ENCODE measurements at regions not wholly inside any gene's neighbourhood (a gene's known extent, or its start where the extent isn't known, plus 50 kb on each side); places are given as distances from the start of the nearest gene placed in this dataset.
A peak's percentile ranks its signal among the peaks of the same experiment; 100 is the strongest.

DNA sequence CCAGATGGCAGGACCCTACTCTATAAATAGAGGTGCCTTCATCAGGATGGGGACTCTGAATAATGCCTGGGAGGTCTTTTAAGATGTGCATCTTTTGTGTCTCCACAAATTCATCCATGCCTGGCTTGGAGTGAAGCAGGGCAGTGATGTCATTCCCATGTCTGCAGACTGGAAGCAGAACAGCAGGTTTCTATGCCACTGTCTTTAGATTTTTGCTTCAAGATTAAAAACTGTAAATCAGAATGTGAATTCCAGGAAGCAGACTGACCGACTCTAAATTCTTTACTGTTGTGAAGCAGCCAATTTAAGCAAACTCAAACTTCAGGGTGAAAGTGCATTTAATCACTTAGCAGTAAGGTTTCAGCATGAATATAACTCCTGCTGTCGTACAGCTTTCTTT is 159.3 kb downstream of the SCG2 start:
- no peak overlapping the region for H3K4me3 ChIP-seq (ENCODE audit: low read length)
- DNase-seq (ENCODE audit: low read depth), result peak; percentile 31
- TF ChIP-seq, protein P1, sequence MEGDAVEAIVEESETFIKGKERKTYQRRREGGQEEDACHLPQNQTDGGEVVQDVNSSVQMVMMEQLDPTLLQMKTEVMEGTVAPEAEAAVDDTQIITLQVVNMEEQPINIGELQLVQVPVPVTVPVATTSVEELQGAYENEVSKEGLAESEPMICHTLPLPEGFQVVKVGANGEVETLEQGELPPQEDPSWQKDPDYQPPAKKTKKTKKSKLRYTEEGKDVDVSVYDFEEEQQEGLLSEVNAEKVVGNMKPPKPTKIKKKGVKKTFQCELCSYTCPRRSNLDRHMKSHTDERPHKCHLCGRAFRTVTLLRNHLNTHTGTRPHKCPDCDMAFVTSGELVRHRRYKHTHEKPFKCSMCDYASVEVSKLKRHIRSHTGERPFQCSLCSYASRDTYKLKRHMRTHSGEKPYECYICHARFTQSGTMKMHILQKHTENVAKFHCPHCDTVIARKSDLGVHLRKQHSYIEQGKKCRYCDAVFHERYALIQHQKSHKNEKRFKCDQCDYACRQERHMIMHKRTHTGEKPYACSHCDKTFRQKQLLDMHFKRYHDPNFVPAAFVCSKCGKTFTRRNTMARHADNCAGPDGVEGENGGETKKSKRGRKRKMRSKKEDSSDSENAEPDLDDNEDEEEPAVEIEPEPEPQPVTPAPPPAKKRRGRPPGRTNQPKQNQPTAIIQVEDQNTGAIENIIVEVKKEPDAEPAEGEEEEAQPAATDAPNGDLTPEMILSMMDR (conservative IDR thresholded peaks at IDR 0.05; ENCODE audit: low read depth, low read length), result no peak

DNA sequence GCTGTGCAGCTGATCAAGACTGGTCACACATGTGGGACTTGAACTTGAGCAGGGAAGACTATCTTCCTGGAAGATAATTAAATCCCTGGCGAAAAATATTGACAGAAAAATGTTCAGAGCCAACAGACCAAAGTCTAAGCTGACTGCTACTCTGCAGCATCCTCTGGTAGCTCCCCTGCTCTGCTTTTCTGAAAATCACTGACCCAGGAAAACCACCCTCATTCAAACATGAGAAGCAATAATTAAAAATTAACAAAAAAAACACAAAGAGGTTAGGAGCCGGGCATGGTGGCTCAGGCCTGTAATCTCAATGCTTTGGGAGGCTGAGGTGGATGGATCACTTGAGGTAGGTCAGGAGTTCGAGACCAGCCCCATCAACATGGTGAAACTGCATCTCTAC is 151.9 kb downstream of the SCG2 start:
- no peak for DNase-seq (ENCODE audit: low read depth)
- TF ChIP-seq, protein P1 (conservative IDR thresholded peaks at IDR 0.05; ENCODE audit: low read depth, low read length), result no peak
- H3K4me3 ChIP-seq (ENCODE audit: low read length), result no peak overlapping the region

DNA sequence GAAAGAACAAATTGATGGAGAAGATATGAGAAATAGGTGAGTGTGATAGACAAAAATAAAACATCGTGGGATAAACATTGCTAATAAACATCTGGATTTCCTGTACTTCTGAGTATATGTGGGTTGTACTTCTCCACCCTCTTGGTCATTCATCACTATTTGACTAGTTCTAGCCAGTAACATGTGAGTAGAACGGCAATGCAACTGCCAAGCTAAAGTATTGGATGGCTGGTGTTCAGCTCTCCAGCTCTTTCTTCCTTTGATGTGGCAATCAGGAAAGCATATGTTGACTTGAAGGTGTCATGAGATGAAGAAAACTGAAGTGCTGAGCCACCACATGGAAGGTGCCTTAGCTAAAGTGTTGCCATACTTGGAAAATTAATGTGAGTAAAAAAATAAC is 144.9 kb downstream of the SCG2 start:
- TF ChIP-seq, protein P1 (conservative IDR thresholded peaks at IDR 0.05; ENCODE audit: low read depth, low read length), result no peak
- DNase-seq (ENCODE audit: low read depth), result no peak
- no peak overlapping the region for H3K4me3 ChIP-seq (ENCODE audit: low read length)

DNA sequence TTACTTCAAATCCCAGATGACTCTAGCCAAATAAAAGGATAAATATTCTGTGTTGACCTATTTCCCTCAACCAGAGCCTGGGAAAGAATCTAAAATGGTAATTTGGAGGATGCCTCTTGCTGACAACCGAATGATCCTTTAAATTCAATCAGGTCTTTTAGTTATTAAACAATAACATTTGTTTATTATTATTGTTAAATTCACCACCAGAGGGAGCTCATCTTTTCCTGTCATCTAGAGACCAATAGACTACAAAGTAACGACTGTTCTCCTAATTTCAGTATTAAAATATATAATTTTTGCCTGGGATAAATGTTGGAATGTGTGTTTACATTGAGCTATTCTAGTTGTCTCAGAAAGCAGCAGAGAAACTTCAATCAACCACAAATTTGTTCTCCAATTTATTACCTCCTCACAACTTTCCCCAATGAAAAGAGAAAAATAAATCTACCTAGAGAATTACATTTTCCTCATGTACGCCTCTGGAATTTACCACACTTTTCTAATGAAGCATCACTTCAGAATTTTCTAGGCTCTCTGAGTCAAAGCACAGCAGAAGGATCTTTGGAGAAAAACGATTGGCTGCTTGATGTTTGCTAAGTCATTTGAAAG is 142.7 kb downstream of the SCG2 start:
- no peak overlapping the region for H3K4me3 ChIP-seq (ENCODE audit: low read length)
- TF ChIP-seq, protein P1 (conservative IDR thresholded peaks at IDR 0.05; ENCODE audit: low read depth, low read length), result peak; percentile 35
- DNase-seq (ENCODE audit: low read depth), result no peak

DNA sequence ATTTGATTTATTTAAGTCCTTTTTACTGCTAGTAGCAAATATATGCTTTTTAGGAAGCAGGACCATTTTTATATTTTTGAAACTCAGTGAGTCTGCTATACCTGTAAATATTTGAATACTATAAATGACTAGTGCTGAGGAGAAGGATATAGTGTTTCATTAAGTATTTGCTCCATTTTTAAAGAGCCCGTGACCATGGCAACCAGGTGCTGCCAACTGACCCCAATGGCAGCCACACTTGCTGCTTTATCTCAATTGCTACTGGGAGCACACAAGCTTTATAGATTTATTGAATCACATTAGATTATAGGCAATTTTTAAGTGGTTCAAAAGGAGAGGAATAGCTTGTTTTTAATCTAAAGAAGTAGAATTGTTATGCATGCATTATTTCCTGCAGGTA is 142.0 kb downstream of the SCG2 start:
- TF ChIP-seq, protein P1 (conservative IDR thresholded peaks at IDR 0.05; ENCODE audit: low read depth, low read length), result no peak
- no peak overlapping the region for H3K4me3 ChIP-seq (ENCODE audit: low read length)
- DNase-seq (ENCODE audit: low read depth), result no peak

DNA sequence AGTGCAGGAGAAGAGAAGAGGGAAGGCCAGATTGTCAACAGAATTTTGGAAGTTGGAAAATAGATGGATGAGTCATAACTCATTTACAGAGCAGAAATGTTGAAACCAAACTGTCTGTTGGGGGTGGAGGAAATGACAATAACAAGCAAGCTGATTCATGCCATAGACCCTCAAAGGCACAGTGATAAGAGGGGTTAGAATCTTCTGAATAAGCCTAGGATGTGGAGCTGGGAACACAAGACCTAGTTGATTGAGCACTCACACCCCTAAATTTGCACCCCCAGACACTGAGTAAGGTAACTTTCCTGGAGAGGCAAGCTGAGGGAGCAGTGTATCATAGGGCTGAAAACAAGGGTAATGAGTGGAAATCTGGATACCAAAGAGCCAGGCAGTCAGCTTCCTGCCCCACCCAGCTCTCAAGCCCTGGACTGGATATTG is 141.4 kb downstream of the SCG2 start:
- TF ChIP-seq, protein P1 (conservative IDR thresholded peaks at IDR 0.05; ENCODE audit: low read depth, low read length), result no peak
- no peak for DNase-seq (ENCODE audit: low read depth)
- H3K4me3 ChIP-seq (ENCODE audit: low read length), result no peak overlapping the region

DNA sequence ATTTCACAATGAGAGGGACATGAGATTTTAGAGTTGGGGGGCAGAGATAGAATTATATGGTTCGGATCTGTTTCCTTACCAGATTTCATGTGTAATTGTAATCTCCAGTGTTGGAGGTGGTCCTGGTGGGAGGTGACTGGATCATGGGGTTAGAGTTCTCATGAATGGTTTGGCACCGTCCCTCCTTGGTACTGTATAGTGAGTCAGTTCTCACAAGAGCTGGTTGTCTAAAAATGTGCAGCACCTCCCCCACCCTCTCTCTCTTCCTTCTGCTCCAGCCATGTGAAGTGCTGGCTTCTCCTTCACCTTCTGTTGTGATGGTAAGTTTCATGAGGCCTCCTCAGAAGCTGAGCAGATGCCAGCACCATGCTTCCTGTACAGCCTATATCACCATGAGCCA is 138.1 kb downstream of the SCG2 start:
- DNase-seq (ENCODE audit: low read depth), result no peak
- H3K4me3 ChIP-seq (ENCODE audit: low read length), result no peak overlapping the region
- TF ChIP-seq, protein P1 (conservative IDR thresholded peaks at IDR 0.05; ENCODE audit: low read depth, low read length), result no peak

Measured in retinal pigment epithelial cell (primary cell).